ENCODE measurements at regions not wholly inside any gene's neighbourhood (a gene's known extent, or its start where the extent isn't known, plus 50 kb on each side); places are given as distances from the start of the nearest gene placed in this dataset.

GRCh38 chr5:68557162-68557936, 341.8 kb downstream of the PIK3R1 start:
- TF ChIP-seq REST (IDR thresholded peaks at IDR 0.05; ENCODE audit: insufficient read depth in 1 of 2, low read depth in 2 of 2, low read length in 2 of 2), result no peak
- no peak for TF ChIP-seq FOXP2 (optimal IDR thresholded peaks at IDR 0.05; ENCODE audit: borderline replicate concordance, extremely low read depth, extremely low read length, insufficient read depth)
- TF ChIP-seq POLR2AphosphoS5 (IDR thresholded peaks at IDR 0.05; ENCODE audit: low read depth, low read length), result no peak
- no peak for TF ChIP-seq TAF1 (IDR thresholded peaks at IDR 0.05; ENCODE audit: borderline replicate concordance, insufficient read depth, low read length)
- TF ChIP-seq SIN3A (IDR thresholded peaks at IDR 0.05; ENCODE audit: borderline replicate concordance, insufficient read depth, low read length), result no peak

- TF ChIP-seq FOXP2 (optimal IDR thresholded peaks at IDR 0.05; ENCODE audit: borderline replicate concordance, extremely low read depth, extremely low read length, insufficient read depth) (no peak), REST (IDR thresholded peaks at IDR 0.05; ENCODE audit: insufficient read depth in 1 of 2, low read depth in 2 of 2, low read length in 2 of 2) (no peak), POLR2AphosphoS5 (IDR thresholded peaks at IDR 0.05; ENCODE audit: low read depth, low read length) (no peak), SIN3A (IDR thresholded peaks at IDR 0.05; ENCODE audit: borderline replicate concordance, insufficient read depth, low read length) (no peak), TAF1 (IDR thresholded peaks at IDR 0.05; ENCODE audit: borderline replicate concordance, insufficient read depth, low read length) (no peak)
Observed at GRCh38 chr5:68562308-68562707, 346.8 kb downstream of the PIK3R1 start.

GRCh38 chr5:68565427-68565826, 349.9 kb downstream of the PIK3R1 start:
- TF ChIP-seq REST (IDR thresholded peaks at IDR 0.05; ENCODE audit: insufficient read depth in 1 of 2, low read depth in 2 of 2, low read length in 2 of 2) (no peak), TAF1 (IDR thresholded peaks at IDR 0.05; ENCODE audit: borderline replicate concordance, insufficient read depth, low read length) (no peak), FOXP2 (optimal IDR thresholded peaks at IDR 0.05; ENCODE audit: borderline replicate concordance, extremely low read depth, extremely low read length, insufficient read depth) (no peak), SIN3A (IDR thresholded peaks at IDR 0.05; ENCODE audit: borderline replicate concordance, insufficient read depth, low read length) (no peak), POLR2AphosphoS5 (IDR thresholded peaks at IDR 0.05; ENCODE audit: low read depth, low read length) (no peak)

GRCh38 chr5:68576805-68577204, 361.2 kb downstream of the PIK3R1 start:
- no peak for TF ChIP-seq SIN3A (IDR thresholded peaks at IDR 0.05; ENCODE audit: borderline replicate concordance, insufficient read depth, low read length)
- no peak for TF ChIP-seq TAF1 (IDR thresholded peaks at IDR 0.05; ENCODE audit: borderline replicate concordance, insufficient read depth, low read length)
- no peak for TF ChIP-seq POLR2AphosphoS5 (IDR thresholded peaks at IDR 0.05; ENCODE audit: low read depth, low read length)
- TF ChIP-seq FOXP2 (optimal IDR thresholded peaks at IDR 0.05; ENCODE audit: borderline replicate concordance, extremely low read depth, extremely low read length, insufficient read depth), result no peak
- TF ChIP-seq REST (IDR thresholded peaks at IDR 0.05; ENCODE audit: insufficient read depth in 1 of 2, low read depth in 2 of 2, low read length in 2 of 2), result no peak

Measured in PFSK-1 (cell line).